SK-N-MC (cell line): ENCODE measurements at regions not wholly inside any gene's neighbourhood (a gene's known extent, or its start where the extent isn't known, plus 50 kb on each side); places are given as distances from the start of the nearest gene placed in this dataset.
A peak's percentile ranks its signal among the peaks of the same experiment; 100 is the strongest.

Source experiments
- DNase-seq: peaks from one replicate; pipeline ENCODE4 v3.0.0-alpha.2; 2011; ENCODE audit warnings: low read depth, low spot score
- H3K27ac ChIP-seq: fragments of 200-600 bp; sonication (generic); 2 replicates; pipeline ENCODE4 v1.5.1; 2016; ENCODE audit warnings: mixed run types
- H3K36me3 ChIP-seq: fragments of 200-600 bp; sonication (generic); 2 replicates; pipeline ENCODE4 v1.6.1; 2017; ENCODE audit warnings: antibody characterized with exemption, low read length, mixed read lengths; ENCODE audit not compliant: insufficient read depth
- H3K4me3 ChIP-seq: fragments of 200-600 bp; sonication (generic); 2 replicates; pipeline ENCODE4 v1.5.1; 2016
- H3K9ac ChIP-seq: fragments of 200-600 bp; sonication (generic); 2 replicates; pipeline ENCODE4 v1.8.0; 2017; ENCODE audit warnings: mixed run types, mixed read lengths; ENCODE audit not compliant: insufficient read length
- H3K9me3 ChIP-seq: fragments of 200-600 bp; sonication (generic); 2 replicates; pipeline ENCODE4 v1.6.1; 2017; ENCODE audit warnings: low read depth, mild to moderate bottlenecking, antibody characterized with exemption, low read length, moderate library complexity, mixed read lengths
- EZH2 ChIP-seq: fragments of 200-600 bp; sonication (generic); IDR thresholded peaks from one replicate; pipeline ENCODE4 v1.6.1; 2017; ENCODE audit warnings: antibody characterized with exemption
- FOXP2 ChIP-seq: optimal IDR thresholded peaks from 2 replicates; pipeline ENCODE3; 2011; ENCODE audit warnings: mild to moderate bottlenecking, moderate library complexity; ENCODE audit not compliant: insufficient read depth; ENCODE audit errors: extremely low read length, control extremely low read depth
- POLR2AphosphoS5 ChIP-seq: IDR thresholded peaks from 2 replicates; pipeline ENCODE4 v1.6.1; 2012; ENCODE audit warnings: mild to moderate bottlenecking, low read depth, low read length, borderline replicate concordance

GRCh38 chr6:14834851-14835530 is 410.9 kb upstream of the JARID2 start:
- H3K27ac ChIP-seq: no peak overlapping the region
- H3K4me3 ChIP-seq: no peak overlapping the region
- TF ChIP-seq FOXP2 (no peak), POLR2AphosphoS5 (no peak), EZH2 (no peak)
- H3K36me3 ChIP-seq: no peaks in the 10 kb centered on the region
- no peak overlapping the region for H3K9ac ChIP-seq
- DNase-seq: no peak
- no peaks in the 10 kb centered on the region for H3K9me3 ChIP-seq

GRCh38 chr6:14837435-14837834 is 408.4 kb upstream of the JARID2 start:
- no peak overlapping the region for H3K9ac ChIP-seq

GRCh38 chr6:14838133-14838583 is 407.7 kb upstream of the JARID2 start:
- Histone ChIP-seq H3K36me3 (no peaks in the 10 kb centered on the region), H3K4me3 (peak overlapping the region; percentile 41), H3K9me3 (no peaks in the 10 kb centered on the region), H3K27ac (peak overlapping the region; percentile 77), H3K9ac (no peak overlapping the region)
- TF ChIP-seq FOXP2 (no peak), EZH2 (no peak), POLR2AphosphoS5 (no peak)
- no peak for DNase-seq

More at GRCh38 chr6:14837435-14837834, 408.4 kb upstream of the JARID2 start:
- Histone ChIP-seq H3K36me3 (no peaks in the 10 kb centered on the region), H3K4me3 (peak overlapping the region; percentile 41; the same call in 1 of the 2 replicates), H3K27ac (no peak overlapping the region; the same call in 1 of the 2 replicates), H3K9me3 (no peaks in the 10 kb centered on the region)
- no peak for DNase-seq
- no peak for TF ChIP-seq POLR2AphosphoS5
- no peak for TF ChIP-seq EZH2
- TF ChIP-seq FOXP2: no peak

- Histone ChIP-seq H3K36me3 (no peaks in the 10 kb centered on the region), H3K9ac (no peak overlapping the region), H3K27ac (peak overlapping the region; percentile 58; the same call in 1 of the 2 replicates), H3K9me3 (no peaks in the 10 kb centered on the region), H3K4me3 (no peak overlapping the region)
- TF ChIP-seq EZH2: no peak
- no peak for TF ChIP-seq FOXP2
- no peak for TF ChIP-seq POLR2AphosphoS5
- no peak for DNase-seq
Measured at GRCh38 chr6:14841901-14842421, 403.9 kb upstream of the JARID2 start.

- Histone ChIP-seq H3K9me3 (no peaks in the 10 kb centered on the region), H3K9ac (no peak overlapping the region)
Measured at GRCh38 chr6:14844411-14844810, 401.5 kb upstream of the JARID2 start.

GRCh38 chr6:14848019-14848418 is 397.9 kb upstream of the JARID2 start:
- no peaks in the 10 kb centered on the region for H3K36me3 ChIP-seq
- no peak for TF ChIP-seq POLR2AphosphoS5
- no peak for TF ChIP-seq EZH2
- no peak for DNase-seq
- H3K9me3 ChIP-seq: no peaks in the 10 kb centered on the region
- no peak overlapping the region for H3K9ac ChIP-seq
- H3K4me3 ChIP-seq: no peak overlapping the region
- H3K27ac ChIP-seq: no peak overlapping the region

More at GRCh38 chr6:14844411-14844810, 401.5 kb upstream of the JARID2 start:
- no peak for DNase-seq
- TF ChIP-seq FOXP2: no peak
- TF ChIP-seq EZH2: no peak
- no peak for TF ChIP-seq POLR2AphosphoS5
- no peak overlapping the region for H3K4me3 ChIP-seq
- H3K36me3 ChIP-seq: no peaks in the 10 kb centered on the region
- no peak overlapping the region for H3K27ac ChIP-seq

GRCh38 chr6:14849185-14849584 is 396.7 kb upstream of the JARID2 start:
- no peaks in the 10 kb centered on the region for H3K9me3 ChIP-seq
- DNase-seq: no peak
- no peak overlapping the region for H3K9ac ChIP-seq
- no peak overlapping the region for H3K4me3 ChIP-seq
- H3K36me3 ChIP-seq: no peaks in the 10 kb centered on the region
- TF ChIP-seq POLR2AphosphoS5: no peak
- no peak for TF ChIP-seq FOXP2
- TF ChIP-seq EZH2: no peak
- no peak overlapping the region for H3K27ac ChIP-seq

- H3K4me3 ChIP-seq: no peak overlapping the region
- TF ChIP-seq FOXP2 (no peak), POLR2AphosphoS5 (no peak), EZH2 (no peak)
- DNase-seq: no peak
- no peaks in the 10 kb centered on the region for H3K9me3 ChIP-seq
- H3K36me3 ChIP-seq: no peaks in the 10 kb centered on the region
- H3K27ac ChIP-seq: peak overlapping the region; percentile 43; the same call in 1 of the 2 replicates
- no peak overlapping the region for H3K9ac ChIP-seq
Measured at GRCh38 chr6:14851281-14851680, 394.6 kb upstream of the JARID2 start.

- no peaks in the 10 kb centered on the region for H3K36me3 ChIP-seq
- H3K4me3 ChIP-seq: no peak overlapping the region
- H3K27ac ChIP-seq: no peak overlapping the region
- DNase-seq: no peak
- TF ChIP-seq EZH2 (no peak), POLR2AphosphoS5 (no peak), FOXP2 (no peak)
- H3K9ac ChIP-seq: no peak overlapping the region
- no peaks in the 10 kb centered on the region for H3K9me3 ChIP-seq
Measured at GRCh38 chr6:14852375-14852774, 393.5 kb upstream of the JARID2 start.
